ENCODE measurements at regions not wholly inside any gene's neighbourhood (a gene's known extent, or its start where the extent isn't known, plus 50 kb on each side); places are given as distances from the start of the nearest gene placed in this dataset.

GRCh38 chr10:52864201-52865106 is 91.9 kb upstream of the MBL2 start:
- no peak for DNase-seq

GRCh38 chr10:52858722-52859121 is 86.1 kb upstream of the MBL2 start:
- no peak for DNase-seq

- DNase-seq, result no peak
These were observed 83.2 kb upstream of the MBL2 start for GRCh38 chr10:52855546-52856325.

- DNase-seq, result no peak
These were observed 81.1 kb upstream of the MBL2 start for GRCh38 chr10:52853704-52854103.

GRCh38 chr10:52836816-52837215 is 64.2 kb upstream of the MBL2 start:
- no peak for DNase-seq
